ENCODE measurements at regions not wholly inside any gene's neighbourhood (a gene's known extent, or its start where the extent isn't known, plus 50 kb on each side); places are given as distances from the start of the nearest gene placed in this dataset.

- ChIA-PET POLR2A (no interaction called here), CTCF (no interaction called here)
- Histone ChIP-seq H3K27me3 (replicated peaks; ENCODE audit: control insufficient read depth, insufficient read depth, low read length) (no peaks in the 10 kb centered on the region), H3K9me3 (no peaks in the 10 kb centered on the region), H3K36me3 (ENCODE audit: control insufficient read depth, insufficient read depth, low read length) (no peaks in the 10 kb centered on the region), H3K4me3 (ENCODE audit: low read depth, low read length) (no peak overlapping the region), H3K4me1 (no peaks in the 10 kb centered on the region)
- H3K9me3 Mint-ChIP-seq (ENCODE audit: unreplicated experiment) = no peaks in the 10 kb centered on the region
- no peaks in the 10 kb centered on the region for H3K27me3 Mint-ChIP-seq (ENCODE audit: insufficient read depth, unreplicated experiment)
- no peaks in the 10 kb centered on the region for H3K4me1 Mint-ChIP-seq (ENCODE audit: low read depth, unreplicated experiment)
- no peak overlapping the region for H3K4me3 Mint-ChIP-seq (ENCODE audit: unreplicated experiment)
- TF ChIP-seq CTCF (IDR thresholded peaks at IDR 0.05; ENCODE audit: insufficient read depth in 1 of 2, low read depth in 1 of 2, low read length in 1 of 2, severe bottlenecking in 1 of 2, unreplicated experiment in 1 of 2) = no peak
- DNase-seq = no peak
- no TSS peak for BruUV-seq (replicated peaks)
- H3K27ac Mint-ChIP-seq (ENCODE audit: unreplicated experiment) = no peak overlapping the region
- no peaks in the 10 kb centered on the region for H3K36me3 Mint-ChIP-seq (ENCODE audit: insufficient read depth, unreplicated experiment)
- intact Hi-C loops (cut with micrococcal nuclease; ENCODE audit: unreplicated experiment) = no loop called here
Observed at GRCh38 chr1:105368446-105368845, 1618.7 kb downstream of the AMY1C start.

- no peak for TF ChIP-seq CTCF (IDR thresholded peaks at IDR 0.05; ENCODE audit: insufficient read depth in 1 of 2, low read depth in 1 of 2, low read length in 1 of 2, severe bottlenecking in 1 of 2, unreplicated experiment in 1 of 2)
- H3K9me3 ChIP-seq = no peaks in the 10 kb centered on the region
- ChIA-PET CTCF (no interaction called here), POLR2A (no interaction called here)
- no peak overlapping the region for H3K4me3 ChIP-seq (ENCODE audit: low read depth, low read length)
- no peaks in the 10 kb centered on the region for H3K4me1 Mint-ChIP-seq (ENCODE audit: low read depth, unreplicated experiment)
- intact Hi-C loops (cut with micrococcal nuclease; ENCODE audit: unreplicated experiment) = no loop called here
- no TSS peak for BruUV-seq (replicated peaks)
- DNase-seq = no peak
- H3K27me3 Mint-ChIP-seq (ENCODE audit: insufficient read depth, unreplicated experiment) = no peaks in the 10 kb centered on the region
- no peaks in the 10 kb centered on the region for H3K9me3 Mint-ChIP-seq (ENCODE audit: unreplicated experiment)
- H3K4me1 ChIP-seq = no peaks in the 10 kb centered on the region
- no peak overlapping the region for H3K27ac Mint-ChIP-seq (ENCODE audit: unreplicated experiment)
- no peak overlapping the region for H3K4me3 Mint-ChIP-seq (ENCODE audit: unreplicated experiment)
- no peaks in the 10 kb centered on the region for H3K36me3 Mint-ChIP-seq (ENCODE audit: insufficient read depth, unreplicated experiment)
- H3K27me3 ChIP-seq (replicated peaks; ENCODE audit: control insufficient read depth, insufficient read depth, low read length) = no peaks in the 10 kb centered on the region
- H3K36me3 ChIP-seq (ENCODE audit: control insufficient read depth, insufficient read depth, low read length) = no peaks in the 10 kb centered on the region
Observed at GRCh38 chr1:105373681-105374080, 1624.0 kb downstream of the AMY1C start.

- Histone ChIP-seq H3K4me1 (no peaks in the 10 kb centered on the region), H3K4me3 (ENCODE audit: low read depth, low read length) (no peak overlapping the region), H3K9me3 (no peaks in the 10 kb centered on the region), H3K27me3 (replicated peaks; ENCODE audit: control insufficient read depth, insufficient read depth, low read length) (no peaks in the 10 kb centered on the region), H3K36me3 (ENCODE audit: control insufficient read depth, insufficient read depth, low read length) (no peaks in the 10 kb centered on the region)
- Mint-ChIP-seq H3K27ac (ENCODE audit: unreplicated experiment) (no peak overlapping the region), H3K9me3 (ENCODE audit: unreplicated experiment) (no peaks in the 10 kb centered on the region), H3K27me3 (ENCODE audit: insufficient read depth, unreplicated experiment) (no peaks in the 10 kb centered on the region), H3K4me3 (ENCODE audit: unreplicated experiment) (no peak overlapping the region), H3K4me1 (ENCODE audit: low read depth, unreplicated experiment) (no peaks in the 10 kb centered on the region), H3K36me3 (ENCODE audit: insufficient read depth, unreplicated experiment) (no peaks in the 10 kb centered on the region)
- TF ChIP-seq CTCF (IDR thresholded peaks at IDR 0.05; ENCODE audit: insufficient read depth in 1 of 2, low read depth in 1 of 2, low read length in 1 of 2, severe bottlenecking in 1 of 2, unreplicated experiment in 1 of 2) = no peak
- POLR2A ChIA-PET = no interaction called here
- BruUV-seq (replicated peaks) = no TSS peak
- intact Hi-C loops (cut with micrococcal nuclease; ENCODE audit: unreplicated experiment) = no loop called here
- no peak for DNase-seq
- CTCF ChIA-PET = no interaction called here
Observed at GRCh38 chr1:105386489-105386888, 1636.8 kb downstream of the AMY1C start.
